ENCODE measurements at regions not wholly inside any gene's neighbourhood (a gene's known extent, or its start where the extent isn't known, plus 50 kb on each side); places are given as distances from the start of the nearest gene placed in this dataset.

DNA sequence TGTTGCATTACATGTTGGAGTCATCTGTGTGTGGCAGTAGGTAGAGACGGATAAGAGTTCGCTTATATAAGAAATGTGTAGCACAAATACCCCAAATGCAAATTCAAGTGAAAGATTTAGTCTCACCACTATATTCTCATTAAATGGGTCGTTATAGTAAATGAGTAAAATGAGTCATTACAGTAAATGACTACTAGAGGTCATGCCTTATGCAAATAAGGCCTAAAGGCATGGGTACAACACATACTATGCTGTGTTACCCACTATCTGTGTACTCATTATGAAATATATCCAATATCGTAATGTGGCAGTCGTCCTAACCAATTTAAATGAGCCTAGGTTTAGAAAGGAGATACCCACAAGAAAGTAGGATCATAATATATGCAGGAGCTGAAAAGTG is 1603.1 kb downstream of the C4orf33 start:
- TF ChIP-seq, protein P1, sequence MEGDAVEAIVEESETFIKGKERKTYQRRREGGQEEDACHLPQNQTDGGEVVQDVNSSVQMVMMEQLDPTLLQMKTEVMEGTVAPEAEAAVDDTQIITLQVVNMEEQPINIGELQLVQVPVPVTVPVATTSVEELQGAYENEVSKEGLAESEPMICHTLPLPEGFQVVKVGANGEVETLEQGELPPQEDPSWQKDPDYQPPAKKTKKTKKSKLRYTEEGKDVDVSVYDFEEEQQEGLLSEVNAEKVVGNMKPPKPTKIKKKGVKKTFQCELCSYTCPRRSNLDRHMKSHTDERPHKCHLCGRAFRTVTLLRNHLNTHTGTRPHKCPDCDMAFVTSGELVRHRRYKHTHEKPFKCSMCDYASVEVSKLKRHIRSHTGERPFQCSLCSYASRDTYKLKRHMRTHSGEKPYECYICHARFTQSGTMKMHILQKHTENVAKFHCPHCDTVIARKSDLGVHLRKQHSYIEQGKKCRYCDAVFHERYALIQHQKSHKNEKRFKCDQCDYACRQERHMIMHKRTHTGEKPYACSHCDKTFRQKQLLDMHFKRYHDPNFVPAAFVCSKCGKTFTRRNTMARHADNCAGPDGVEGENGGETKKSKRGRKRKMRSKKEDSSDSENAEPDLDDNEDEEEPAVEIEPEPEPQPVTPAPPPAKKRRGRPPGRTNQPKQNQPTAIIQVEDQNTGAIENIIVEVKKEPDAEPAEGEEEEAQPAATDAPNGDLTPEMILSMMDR (IDR thresholded peaks at IDR 0.05; ENCODE audit: insufficient read depth, low read depth, low read length, missing control alignments), result no peak
- no peak for DNase-seq (ENCODE audit: low read depth)
- no peak overlapping the region for H3K4me3 ChIP-seq (ENCODE audit: low read length)

DNA sequence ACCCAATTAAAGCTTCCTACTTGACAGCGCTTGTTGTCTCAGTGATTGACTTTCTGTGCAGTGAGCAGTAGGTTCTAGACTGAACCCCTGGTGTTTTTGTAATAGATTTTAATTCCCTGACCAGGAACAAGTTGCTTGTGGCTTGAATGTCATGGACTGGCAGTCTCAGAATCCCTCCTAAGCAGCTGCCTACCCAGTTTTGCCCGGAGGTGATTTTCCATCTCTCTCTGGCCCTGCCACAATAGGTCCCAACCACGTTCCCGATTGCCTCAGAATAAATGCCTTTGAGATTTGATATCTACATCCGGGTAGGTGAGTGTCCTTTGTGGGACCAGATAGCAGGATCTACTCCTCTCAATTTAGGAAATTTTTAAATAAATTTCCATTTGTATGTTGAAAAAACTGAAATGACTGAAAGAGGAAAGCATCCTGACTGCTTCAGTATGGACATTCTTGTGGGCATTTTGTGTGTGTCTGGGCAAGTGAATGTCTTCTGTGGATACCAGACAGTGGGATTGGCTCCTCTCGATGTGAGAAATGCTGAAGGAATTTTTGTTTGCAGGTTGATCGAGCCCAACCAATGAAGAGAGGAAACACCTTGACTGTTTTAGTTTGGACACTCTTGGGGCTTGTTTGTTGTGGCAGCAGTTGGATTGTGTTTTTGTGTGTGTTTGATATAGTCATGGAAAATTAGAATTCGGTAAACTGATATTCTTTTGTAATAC is 1607.4 kb downstream of the C4orf33 start:
- TF ChIP-seq, protein P1 (IDR thresholded peaks at IDR 0.05; ENCODE audit: insufficient read depth, low read depth, low read length, missing control alignments), result no peak
- no peak overlapping the region for H3K4me3 ChIP-seq (ENCODE audit: low read length)
- DNase-seq (ENCODE audit: low read depth), result peak; percentile 77

DNA sequence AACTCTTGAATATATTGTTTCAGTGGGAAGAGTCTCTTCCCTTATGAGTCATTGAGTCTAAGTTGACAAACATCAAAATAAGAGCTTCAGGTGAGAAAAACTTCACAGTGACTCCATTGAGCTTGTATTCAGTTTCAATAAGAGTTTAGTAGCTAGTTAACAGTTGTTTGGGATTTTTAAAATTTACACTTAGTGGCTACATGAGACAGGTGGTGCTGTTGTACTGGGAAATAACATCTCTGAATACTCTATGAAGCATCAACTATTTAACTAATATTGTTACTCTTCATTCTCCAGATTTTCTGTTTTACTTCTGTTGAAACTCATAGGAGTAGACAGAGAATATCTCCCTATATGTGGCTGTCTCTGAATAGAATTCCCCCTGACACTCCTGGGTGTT is 1609.1 kb downstream of the C4orf33 start:
- peak; percentile 40 for DNase-seq (ENCODE audit: low read depth)
- TF ChIP-seq, protein P1 (IDR thresholded peaks at IDR 0.05; ENCODE audit: insufficient read depth, low read depth, low read length, missing control alignments), result no peak

DNA sequence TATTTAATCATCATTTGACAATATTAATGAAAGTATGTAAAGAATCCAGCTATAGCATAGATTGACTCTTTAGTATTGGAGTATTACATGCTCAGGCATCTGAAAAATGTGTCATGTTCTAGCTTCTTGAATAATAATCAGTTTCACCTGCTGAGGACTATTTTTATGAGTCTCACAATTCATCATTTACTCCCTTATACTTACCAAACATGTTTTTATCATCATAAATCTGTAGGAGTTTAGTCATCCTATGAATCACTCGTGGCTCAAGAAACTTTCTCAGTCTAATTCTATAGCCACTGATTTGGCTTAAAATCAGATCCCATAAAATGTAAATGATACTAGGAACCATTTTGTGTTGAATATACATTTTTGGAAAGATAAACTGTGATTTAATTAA is 1616.1 kb downstream of the C4orf33 start:
- H3K4me3 ChIP-seq (ENCODE audit: low read length), result no peak overlapping the region
- TF ChIP-seq, protein P1 (IDR thresholded peaks at IDR 0.05; ENCODE audit: insufficient read depth, low read depth, low read length, missing control alignments), result no peak
- DNase-seq (ENCODE audit: low read depth), result peak; percentile 85

More for the DNA sequence above, 1609.1 kb downstream of the C4orf33 start:
- no peak overlapping the region for H3K4me3 ChIP-seq (ENCODE audit: low read length)

DNA sequence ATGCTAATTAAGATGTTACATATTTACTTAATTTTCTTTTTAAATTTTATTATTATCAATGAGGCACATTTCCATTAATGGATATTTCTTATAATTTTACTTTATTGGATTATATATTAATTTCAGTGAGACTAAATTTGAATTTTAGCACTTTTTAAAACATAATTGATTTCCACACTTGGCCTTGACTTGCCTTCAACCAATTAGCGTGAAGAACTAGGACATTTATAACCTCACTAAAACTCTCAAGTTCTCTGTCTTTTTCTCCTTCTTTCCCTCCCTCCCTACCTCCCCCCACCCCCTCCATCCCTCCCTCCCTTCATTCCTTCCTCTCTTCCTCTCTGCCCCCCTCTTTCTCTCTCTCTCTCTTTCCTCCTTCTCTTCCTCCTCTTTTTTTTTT is 1618.1 kb downstream of the C4orf33 start:
- no peak for DNase-seq (ENCODE audit: low read depth)
- TF ChIP-seq, protein P1 (IDR thresholded peaks at IDR 0.05; ENCODE audit: insufficient read depth, low read depth, low read length, missing control alignments), result no peak

DNA sequence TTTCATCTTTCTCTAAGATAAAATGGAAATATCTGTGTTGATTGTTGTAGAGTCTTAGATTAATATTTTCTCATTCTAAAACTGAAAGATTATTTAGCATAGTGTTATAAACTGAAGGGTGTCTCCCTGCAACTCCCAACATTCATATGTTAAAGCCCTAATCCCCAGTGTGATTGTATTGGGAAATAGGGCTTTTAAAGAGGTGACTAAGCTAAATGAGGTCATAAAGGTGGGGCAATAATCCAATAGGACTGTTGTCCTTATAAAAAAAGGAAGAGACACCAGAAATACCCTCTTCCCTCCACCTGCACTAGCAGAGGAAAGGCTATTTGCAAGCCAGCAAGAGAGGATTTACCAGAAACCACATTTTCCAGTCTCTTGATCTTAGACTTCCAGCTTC is 1626.4 kb downstream of the C4orf33 start:
- no peak overlapping the region for H3K4me3 ChIP-seq (ENCODE audit: low read length)
- TF ChIP-seq, protein P1 (IDR thresholded peaks at IDR 0.05; ENCODE audit: insufficient read depth, low read depth, low read length, missing control alignments), result no peak
- DNase-seq (ENCODE audit: low read depth), result peak; percentile 83

More for the DNA sequence above, 1618.1 kb downstream of the C4orf33 start:
- no peak overlapping the region for H3K4me3 ChIP-seq (ENCODE audit: low read length)
